ENCODE measurements at regions not wholly inside any gene's neighbourhood (a gene's known extent, or its start where the extent isn't known, plus 50 kb on each side); places are given as distances from the start of the nearest gene placed in this dataset.

- TF ChIP-seq CTCF (IDR thresholded peaks at IDR 0.05) (no peak), EZH2phosphoT487 (IDR thresholded peaks at IDR 0.05) (no peak), EZH2 (IDR thresholded peaks at IDR 0.05) (no peak)
Measured at GRCh38 chr6:132122176-132122575, 171.0 kb upstream of the CCN2 start.

Measured in neural progenitor cell (in vitro differentiated cells).